Activated CD4-positive, alpha-beta T cell treated with anti-CD3 and anti-CD28 coated beads, Interleukin-2, Interleukin-6, amounts not matched to agents 100 ng/mL and 50 ng/mL, durations not matched to agents 16 hours and 8 hours (primary cell): ENCODE measurements at regions not wholly inside any gene's neighbourhood (a gene's known extent, or its start where the extent isn't known, plus 50 kb on each side); places are given as distances from the start of the nearest gene placed in this dataset.
"Not testable (repeated sequence)": the region's sequence is repeated elsewhere in the genome, so short reads cannot be mapped to it uniquely, and the experiment has no call there.

Experiments used
- DNase-seq: peaks from one replicate; pipeline ENCODE4 v3.0.0-alpha.2; 2020

DNA sequence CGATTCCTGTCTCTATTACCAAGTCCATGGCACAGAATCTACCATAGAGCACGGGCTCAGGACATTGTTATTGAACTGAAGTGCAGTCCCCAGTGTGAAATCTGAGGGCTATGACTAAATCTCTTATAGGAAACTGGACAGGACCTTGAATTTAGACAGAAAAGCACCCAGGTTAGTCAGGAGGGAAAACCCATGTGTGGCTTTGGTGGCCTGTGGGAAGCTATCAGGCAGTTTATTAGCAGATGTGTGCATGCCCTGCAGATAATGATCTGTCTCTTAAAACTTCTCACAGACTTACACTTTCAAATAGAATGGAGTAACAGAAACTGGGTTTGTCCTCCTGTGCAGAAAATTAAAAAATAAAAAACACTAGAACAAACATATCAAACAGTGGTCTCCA lies 610.0 kb upstream of the RAB6C start:
- DNase-seq = no peak

DNA sequence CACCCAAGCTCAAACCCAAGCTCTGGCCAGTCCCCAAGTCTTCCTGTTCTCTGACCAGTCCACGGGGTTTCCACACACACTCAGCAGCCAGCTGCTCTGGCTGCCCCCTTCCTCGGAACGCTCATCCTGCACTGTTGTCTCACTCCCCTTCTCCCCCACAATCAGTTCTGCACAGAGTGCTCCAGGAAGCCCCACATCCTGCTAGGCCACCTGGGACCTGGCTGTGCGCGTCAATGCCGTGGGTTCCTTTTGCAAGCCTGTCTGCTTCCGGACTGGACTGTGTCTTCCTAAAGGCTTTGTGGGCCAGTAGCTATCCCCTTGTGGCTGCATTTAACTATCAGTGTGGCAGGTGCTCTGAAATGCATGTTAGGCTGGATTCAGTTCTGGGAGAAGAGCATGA lies 605.0 kb upstream of the RAB6C start:
- no peak for DNase-seq

DNA sequence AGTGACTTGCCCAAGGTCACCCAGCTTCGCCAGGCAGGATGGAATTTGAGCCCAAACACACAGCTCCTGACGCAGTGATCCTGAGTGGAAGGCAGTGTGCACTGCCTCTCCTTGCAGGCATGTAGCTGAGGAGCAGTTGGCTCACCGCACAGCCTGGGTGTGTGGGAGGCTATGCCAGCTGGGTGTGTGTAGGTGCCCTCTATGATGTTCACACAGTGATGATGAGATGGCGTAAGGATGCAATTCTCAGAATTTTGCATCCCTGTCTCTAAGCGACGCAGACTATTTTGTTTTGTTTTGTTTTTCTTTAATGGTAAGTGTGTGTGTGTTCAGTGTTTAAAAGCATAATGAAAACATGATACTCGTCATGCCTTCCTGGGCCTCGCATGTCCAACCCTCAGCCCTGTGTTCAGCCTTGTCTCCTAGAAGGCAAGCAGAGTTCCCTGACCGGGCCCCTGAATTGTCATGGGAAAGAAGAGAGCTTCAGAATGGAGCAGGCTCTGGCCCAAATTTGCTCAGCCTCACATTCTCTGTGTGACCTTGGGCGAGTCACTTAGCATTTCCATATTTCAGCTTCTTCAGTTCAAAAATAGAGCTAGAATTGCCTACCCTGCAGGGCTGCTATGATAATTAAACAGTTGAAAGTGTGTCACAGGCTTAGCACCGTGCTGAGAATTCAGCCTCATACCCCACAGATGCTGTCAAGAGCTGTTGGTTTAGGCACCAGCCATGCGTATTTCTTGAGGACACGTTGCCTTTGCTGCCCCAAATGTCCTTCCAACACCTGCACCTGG lies 603.6 kb upstream of the RAB6C start:
- no peak for DNase-seq

DNA sequence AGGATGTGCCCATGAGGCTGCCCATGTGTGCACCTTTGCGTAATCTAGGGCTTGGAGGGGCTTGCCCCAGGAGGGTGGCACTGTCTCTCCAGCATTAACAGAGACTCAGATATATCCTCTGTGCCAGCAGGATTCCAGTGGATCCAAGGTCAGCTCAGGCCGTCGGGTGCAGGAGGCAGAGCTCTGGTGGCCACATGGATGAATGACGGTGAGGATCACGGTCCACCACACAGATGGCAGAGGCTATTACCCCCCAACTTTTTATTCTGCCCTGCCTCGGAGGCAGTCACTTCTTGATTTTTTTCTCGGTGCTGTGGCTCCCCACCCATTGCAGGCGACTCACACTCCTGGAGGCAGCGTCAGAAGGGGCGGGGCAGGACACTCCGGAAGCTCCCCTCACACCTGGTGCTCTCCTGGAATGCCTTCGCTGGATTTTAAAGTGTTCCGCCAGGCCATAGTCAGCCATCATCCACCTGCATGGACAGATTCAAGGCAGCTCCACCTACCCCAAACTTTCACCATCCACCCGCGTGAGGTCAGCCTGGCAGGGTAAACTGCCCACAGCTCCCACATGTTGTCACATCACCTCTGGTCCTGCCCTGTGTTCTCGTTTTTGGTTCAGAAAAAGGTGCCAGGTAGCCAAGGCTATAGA lies 602.9 kb upstream of the RAB6C start:
- DNase-seq = no peak

DNA sequence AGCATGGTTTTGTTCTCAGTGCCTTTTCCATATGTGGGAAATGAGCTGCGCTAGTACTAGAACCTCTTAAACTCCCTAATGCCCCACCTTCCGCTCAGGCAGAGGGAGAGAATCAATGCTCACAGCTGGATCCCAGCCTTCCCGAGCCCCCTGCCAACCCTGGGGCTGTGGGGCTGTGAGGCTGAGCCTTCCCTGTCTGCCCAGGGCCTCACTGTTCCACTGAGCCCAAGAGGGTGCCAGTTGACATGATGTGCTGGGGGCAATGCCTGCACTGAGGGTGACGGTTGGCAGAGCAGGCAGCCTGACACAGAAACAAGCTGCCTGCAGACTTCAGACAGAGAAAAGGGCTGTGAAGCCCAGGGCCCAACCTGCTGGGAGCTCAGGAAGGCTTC lies 602.4 kb upstream of the RAB6C start:
- DNase-seq = no peak

DNA sequence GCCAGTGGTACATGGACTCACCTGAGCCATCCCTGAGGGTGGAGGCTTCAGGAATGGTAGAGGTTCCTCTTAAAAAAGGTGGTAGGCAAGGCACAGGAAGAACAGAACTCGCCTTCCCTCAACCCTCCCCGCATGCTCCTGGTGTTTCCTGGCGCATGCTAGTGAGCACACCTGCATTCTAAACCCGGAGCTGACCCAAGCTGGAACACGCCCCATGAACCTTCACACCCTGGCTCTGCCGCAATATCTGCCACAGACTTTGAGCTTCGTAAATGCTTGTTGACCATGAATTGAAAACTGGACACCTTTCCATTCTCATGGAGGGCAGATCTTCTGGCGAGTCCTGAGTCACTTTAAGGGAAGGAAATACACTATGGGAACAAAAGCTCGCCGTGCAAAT lies 601.3 kb upstream of the RAB6C start:
- DNase-seq = no peak

DNA sequence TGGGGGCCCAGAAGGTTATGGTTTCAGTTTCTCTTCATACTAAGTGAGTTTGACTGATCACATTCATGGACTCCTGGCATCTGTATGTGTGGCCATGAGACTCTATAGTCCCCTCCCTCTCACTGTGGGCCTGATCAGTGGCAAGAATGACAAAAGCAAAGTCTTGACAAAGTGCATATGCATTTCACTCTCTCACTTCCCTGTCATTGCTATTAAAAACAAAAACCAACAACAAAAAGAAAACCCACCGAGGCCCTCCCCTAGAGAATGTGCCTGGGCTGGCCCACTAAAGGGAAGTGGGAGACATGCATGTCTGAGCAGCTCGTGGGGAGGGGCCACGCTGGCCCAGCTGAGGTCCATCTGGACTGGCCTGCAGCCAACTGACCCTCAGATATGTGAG lies 600.1 kb upstream of the RAB6C start:
- no peak for DNase-seq

DNA sequence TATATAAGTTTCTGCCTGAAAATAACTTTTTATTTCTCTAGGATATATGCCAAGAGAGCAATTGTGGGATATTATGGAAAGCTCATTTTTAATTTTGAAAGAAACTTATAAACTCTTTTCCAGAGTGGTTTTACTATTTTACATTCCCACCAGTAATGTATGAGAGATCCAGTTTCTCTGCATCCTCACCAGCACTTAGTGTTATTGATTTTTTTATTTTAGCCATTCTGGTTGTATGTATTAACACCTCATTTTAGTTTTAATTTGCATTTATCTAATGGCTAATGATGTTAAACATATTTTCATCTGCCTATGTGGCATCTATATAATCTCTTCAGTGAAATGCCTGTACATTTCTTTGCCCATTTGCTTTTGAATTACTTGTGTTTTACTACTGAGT lies 597.7 kb upstream of the RAB6C start:
- no peak for DNase-seq

DNA sequence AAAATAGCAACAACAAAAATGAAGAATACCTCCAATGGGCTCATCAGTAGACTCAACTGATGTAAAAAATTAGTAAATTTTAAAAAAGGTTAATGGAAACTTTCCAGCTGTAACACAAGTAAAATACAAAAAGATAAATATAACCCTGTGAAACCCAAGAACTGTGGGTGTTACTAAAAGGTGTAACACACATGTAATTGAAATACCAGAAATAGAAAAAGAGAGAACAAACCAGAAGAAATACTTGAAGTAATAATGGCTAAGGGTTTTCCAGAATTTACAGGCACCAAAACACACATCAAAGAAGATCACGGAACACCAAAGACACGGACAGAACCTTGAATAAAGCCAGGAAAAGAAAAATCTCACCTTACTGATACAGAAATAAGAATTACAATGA lies 590.6 kb upstream of the RAB6C start:
- DNase-seq = no peak

DNA sequence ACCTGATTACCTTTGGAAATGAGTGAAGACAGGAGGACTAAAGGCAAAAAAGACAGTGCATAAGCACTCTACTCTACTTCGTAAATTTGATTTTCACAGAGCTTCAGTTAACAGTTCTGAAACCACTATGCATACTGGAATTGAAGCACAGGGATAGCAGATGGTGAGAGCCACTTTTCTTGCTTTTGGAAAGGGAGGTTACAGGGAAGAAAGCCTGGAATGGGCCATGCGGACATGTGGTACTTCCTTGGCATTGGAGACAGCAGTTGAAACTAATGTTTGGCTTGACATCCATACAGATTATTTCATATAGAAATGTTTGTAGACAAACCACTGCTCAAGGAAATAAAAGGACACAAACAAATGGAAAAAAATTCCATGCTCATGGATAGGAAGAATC lies 585.6 kb upstream of the RAB6C start:
- no peak for DNase-seq

DNA sequence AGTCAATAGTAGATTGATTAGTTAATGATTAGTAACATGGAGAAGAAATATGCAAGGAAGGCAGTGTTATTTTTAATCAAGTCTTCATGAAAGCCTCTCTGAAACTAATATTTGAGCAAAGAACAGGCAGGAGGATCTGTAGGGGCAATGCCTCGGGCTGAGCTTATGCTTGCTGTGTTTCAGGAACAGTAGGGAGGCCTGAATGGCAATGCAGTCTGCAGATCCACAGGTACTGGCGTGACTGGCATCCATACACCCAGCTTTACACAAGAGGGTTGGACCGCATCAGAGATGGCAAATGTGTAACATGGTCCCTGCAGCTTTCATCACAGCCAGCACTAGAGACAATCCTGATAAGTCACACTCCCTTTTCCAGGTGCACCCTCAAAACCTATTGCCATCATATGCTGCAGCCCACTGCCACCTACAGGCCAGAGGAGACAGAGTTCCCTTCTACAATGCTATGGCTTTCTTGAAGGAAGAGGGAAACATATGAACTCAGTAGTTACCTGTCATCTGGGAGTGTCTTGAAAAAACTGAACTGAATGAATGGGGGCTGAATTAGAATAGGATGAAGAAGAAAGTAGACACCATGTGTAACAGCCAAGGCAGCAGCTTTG lies 582.4 kb upstream of the RAB6C start:
- DNase-seq = peak; percentile 30

DNA sequence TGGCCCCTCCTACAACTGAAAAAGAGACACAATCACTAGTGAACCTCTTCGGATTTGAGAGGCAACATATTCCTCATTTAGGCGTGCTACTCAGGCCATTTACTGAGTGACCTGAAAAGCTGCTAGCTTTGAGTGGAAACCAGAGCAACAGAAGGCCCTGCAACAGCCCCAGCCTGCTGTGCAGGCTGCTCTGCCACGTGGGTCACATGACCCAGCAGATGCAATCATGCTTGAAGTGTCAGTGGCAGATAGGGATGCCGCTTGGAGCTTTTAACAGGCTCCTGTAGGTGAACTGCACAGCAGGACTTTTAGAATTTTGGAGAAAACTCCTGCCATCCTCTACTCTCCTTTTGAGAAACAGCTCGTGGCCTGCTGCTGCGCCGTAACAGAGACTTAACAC lies 578.6 kb upstream of the RAB6C start:
- no peak for DNase-seq

DNA sequence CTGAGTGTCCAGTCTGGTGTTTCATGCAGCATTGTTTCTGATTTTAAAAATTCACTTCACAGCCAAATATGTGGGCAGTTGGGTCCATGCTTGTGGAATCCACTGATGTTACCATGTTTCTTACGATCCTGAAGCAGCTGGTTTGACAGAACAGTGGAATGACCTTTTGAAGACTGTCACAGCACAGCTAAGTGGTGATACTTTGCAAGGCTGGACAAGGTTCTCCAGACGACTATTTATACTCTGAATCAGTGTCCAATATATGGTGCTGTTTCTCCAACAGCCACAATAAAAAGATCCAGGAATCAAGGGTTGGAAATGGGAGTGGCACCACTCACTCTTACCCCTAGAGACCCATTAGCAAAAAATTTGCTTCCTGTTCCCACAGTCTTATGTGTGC lies 577.4 kb upstream of the RAB6C start:
- DNase-seq = no peak

DNA sequence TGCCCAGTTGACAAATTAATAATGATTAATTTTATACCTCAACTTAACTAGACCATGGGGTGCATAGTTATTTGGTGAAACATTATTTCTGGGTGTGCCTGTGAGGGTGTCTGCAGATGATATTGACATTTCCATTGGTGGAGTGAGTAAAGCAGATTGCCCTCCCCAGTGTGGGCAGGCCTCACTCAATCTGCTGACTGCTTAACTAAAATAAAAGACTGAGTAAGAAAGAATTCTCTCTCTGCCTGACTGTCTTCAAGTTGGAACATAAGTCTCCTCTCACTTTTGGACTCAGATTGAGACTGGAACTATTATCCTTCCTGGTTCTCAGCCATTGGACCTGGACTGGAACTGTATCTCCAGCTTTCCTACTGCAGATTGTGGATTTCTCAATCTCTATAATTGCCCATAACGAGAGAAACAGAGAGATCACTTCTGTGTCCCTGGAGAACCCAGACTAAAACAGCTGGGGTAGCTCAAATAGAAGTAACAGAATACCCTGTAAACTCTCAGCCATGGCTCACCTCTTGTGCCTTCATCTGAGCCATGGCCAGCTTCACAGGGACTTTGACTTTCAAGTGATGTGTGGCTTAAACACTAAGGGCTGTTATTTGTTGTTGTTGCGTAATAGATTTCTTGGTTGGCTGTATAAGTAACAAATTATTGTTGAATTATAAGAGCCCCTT lies 575.3 kb upstream of the RAB6C start:
- DNase-seq = no peak

DNA sequence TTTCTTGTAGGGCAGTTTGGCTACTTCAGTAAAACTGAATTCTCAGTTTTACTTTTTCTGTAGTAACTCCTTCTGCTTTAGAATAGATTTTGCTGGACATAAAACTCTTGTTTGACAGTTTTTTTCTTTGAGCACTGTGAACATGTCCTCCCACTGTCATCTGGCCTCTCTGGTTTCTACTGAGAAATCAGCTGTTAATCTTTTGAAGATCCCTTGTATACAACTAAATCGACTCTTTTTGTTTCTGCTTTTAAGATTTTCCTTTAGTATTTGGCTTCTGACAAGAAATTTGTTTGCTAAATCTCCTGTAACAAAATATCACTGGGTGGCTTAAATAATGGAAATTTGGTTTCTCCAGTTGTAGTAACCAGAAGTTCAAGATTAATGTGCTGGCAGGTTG lies 570.9 kb upstream of the RAB6C start:
- DNase-seq = no peak

DNA sequence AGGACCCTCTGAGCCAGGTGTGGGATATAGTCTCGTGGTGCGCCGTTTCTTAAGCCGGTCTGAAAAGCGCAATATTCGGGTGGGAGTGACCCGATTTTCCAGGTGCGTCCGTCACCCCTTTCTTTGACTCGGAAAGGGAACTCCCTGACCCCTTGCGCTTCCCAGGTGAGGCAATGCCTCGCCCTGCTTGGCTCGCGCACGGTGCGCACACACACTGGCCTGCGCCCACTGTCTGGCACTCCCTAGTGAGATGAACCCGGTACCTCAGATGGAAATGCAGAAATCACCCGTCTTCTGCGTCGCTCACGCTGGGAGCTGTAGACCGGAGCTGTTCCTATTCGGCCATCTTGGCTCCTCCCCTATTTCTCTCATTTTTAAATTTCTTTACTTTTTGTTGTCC lies 562.4 kb upstream of the RAB6C start:
- DNase-seq = not testable (repeated sequence)

DNA sequence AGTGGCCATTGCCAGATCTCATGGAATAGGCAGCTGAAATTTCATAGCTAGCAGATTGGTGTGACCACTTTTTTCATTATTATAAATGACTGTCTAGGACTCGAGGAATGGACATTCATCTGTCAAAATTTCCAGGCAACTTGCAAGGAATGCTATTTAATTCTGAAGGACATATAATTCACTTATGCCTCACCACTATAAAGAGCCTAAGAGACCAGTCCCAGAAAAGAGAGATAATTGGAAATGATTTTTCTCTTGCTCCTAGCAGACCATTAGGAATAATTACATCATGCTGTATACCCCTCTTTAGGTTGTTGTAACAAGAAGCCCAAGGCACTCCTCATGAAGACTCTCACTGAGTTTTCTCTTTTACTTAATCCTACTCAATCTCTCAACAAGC lies 557.4 kb upstream of the RAB6C start:
- DNase-seq = no peak

DNA sequence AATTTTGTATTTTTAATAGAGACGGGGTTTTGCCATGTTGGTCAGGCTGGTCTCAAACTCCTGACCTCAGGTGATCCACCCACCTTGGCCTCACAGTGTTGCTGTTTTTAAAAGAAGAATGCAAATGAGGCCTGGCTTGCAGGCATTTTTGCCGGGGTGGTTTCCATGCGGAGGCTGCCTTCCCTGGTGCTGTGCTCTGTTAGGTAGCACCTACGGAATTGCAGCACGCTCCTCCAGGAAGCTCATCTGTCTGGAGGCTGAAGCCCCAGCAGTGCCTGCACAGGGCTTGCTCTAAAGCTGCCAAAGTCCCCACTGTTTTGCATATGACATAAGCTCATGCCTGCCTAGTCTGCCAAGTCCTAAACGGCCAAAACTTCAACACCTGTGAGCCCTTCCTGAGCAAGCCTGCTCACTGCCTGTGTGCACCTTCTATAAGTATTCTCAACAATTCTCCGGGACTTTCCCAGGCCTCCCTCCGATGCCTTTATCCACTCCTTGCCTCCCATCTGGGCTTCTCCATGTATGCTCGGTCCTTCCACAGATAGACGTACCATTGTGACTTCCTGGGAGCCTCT lies 551.3 kb upstream of the RAB6C start:
- no peak for DNase-seq

DNA sequence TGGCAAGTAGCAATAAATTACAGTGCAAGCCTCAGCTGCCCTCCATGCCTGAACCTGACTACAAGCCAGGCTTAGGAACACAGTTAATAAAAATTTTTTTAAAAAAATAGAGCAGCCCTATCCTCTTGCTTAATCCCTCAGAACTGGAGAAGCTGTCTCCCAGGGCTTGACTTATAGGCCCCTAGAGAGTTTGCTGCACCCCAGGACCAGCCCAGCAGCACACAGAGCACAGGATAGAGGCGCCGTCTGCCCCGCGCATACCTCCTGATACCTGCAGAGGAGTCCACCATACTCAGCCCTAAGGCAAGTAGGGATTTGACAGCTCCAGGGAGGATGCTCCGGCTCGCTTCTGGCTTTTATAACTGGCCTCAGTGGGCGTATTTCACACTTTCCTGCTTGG lies 548.6 kb upstream of the RAB6C start:
- no peak for DNase-seq

DNA sequence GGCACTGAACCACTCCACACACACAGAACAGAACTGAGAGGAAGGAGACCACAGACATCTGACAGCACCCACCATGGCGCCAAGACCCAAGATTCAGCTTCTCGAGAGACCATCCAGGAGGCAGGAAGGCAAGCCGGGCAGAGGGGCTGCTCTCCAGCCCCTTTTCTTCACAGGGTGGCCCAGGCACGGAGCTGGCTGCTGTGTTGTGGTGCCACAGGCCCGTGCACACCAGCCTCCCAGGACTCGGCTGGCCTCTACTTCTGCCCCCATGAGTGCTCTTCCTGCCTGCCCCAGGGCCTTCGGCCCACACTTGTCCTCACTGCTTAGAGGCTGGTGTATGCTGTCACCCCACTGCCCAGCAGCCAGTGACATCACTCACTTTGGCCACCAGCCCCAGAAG lies 547.6 kb upstream of the RAB6C start:
- no peak for DNase-seq

DNA sequence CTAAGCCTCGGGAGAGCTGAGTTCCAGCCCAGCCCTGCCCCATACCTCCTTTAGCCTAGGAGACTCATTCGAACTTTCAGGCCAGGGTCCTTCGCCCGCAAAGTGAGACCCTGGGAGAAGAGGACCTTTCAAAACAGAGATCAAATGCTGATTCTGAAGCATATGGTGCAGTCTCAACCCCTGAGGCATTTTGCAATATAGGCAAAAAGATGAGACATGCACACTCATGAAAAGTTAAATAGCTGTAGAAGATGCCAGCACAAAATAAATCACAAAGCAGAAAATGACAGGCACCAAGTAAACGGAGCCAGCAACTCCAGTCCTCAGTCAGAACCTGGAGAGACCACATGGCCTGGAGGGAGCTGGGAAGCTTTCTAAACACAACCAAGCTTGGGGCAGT lies 542.7 kb upstream of the RAB6C start:
- no peak for DNase-seq

DNA sequence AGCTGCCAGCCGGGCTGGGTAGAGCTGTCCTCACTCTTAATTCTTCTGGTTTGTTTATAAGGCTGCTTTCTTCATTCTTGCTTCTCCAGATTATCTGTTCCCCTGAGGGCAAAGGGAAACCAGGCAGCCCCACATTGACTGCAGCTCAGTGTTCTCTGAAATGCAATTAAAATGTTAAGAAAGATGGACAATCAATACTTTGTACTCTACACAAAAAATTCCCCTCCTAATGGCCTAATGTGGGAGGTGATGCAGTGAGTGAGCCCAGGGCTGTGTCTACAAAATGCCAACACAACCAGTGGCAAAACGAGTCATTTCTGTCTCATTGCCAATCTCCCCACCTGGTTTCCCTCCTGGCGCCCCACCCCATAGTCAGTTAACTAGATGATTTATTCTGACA lies 541.7 kb upstream of the RAB6C start:
- DNase-seq = no peak

DNA sequence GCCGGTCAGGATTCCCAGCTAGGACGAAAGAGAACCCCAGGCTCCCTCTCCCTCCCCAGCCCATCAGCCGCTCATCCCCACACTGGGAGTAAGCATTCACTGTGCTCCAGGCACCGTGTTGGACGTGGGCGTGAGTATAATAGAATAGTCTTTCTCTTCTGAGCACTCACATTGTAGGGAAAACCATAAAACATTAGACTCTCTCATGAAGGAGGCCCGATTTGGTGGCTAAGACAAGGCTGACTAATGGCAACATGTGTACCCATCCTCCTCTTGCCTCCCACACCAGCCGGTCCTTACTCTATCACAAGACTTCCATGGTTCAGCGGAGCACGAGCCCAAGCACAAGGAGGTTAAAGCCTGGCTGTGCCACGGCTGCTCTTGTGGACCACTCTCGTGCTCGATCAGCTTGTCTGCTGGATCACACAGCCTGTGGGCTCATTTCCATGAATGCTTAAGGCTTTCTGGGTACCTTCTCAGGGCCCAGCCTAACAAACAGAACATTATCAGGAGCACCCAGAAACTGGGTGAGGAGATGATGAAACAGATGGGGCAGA lies 540.9 kb upstream of the RAB6C start:
- no peak for DNase-seq
